H9 (cell line): ENCODE measurements at regions not wholly inside any gene's neighbourhood (a gene's known extent, or its start where the extent isn't known, plus 50 kb on each side); places are given as distances from the start of the nearest gene placed in this dataset.
"Not testable (repeated sequence)": the region's sequence is repeated elsewhere in the genome, so short reads cannot be mapped to it uniquely, and the experiment has no call there.

Experiments
- DNase-seq: peaks from one replicate; pipeline ENCODE4 v3.0.0-alpha.2; 2017
- H2AFZ ChIP-seq: one replicate; pipeline ENCODE4 v1.6.1; 2013; ENCODE audit warnings: mild to moderate bottlenecking, low read length, control low read depth, moderate library complexity
- H2AK5ac ChIP-seq: 2 replicates; pipeline ENCODE4 v1.6.1; 2013; ENCODE audit warnings: low read length, control low read depth, mixed read lengths; ENCODE audit not compliant: insufficient read length
- H2BK120ac ChIP-seq: one replicate; pipeline ENCODE4 v1.6.1; 2013; ENCODE audit warnings: low read depth, mild to moderate bottlenecking, low read length, control low read depth, inconsistent platforms; ENCODE audit not compliant: poor library complexity, severe bottlenecking
- H2BK12ac ChIP-seq: 2 replicates; pipeline ENCODE4 v1.6.1; 2013; ENCODE audit warnings: low read length, control low read depth, mixed read lengths, low read depth; ENCODE audit not compliant: insufficient read length
- H2BK15ac ChIP-seq: 2 replicates; pipeline ENCODE4 v1.6.1; 2013; ENCODE audit warnings: low read depth, low read length, control low read depth
- H2BK20ac ChIP-seq: one replicate; pipeline ENCODE4 v1.6.1; 2013; ENCODE audit warnings: low read depth, mild to moderate bottlenecking, low read length, control low read depth, inconsistent platforms; ENCODE audit not compliant: poor library complexity, severe bottlenecking
- H2BK5ac ChIP-seq: 2 replicates; pipeline ENCODE4 v1.6.1; 2013; ENCODE audit warnings: low read length, control low read depth, mixed read lengths; ENCODE audit not compliant: insufficient read length
- H3K14ac ChIP-seq: 2 replicates; pipeline ENCODE4 v1.6.1; 2013; ENCODE audit warnings: low read length, control low read depth; ENCODE audit not compliant: insufficient read depth
- H3K18ac ChIP-seq: 2 replicates; pipeline ENCODE4 v1.6.1; 2013; ENCODE audit warnings: low read depth, mild to moderate bottlenecking, mixed read lengths, low read length, control low read depth; ENCODE audit not compliant: insufficient read length
- H3K23ac ChIP-seq: 2 replicates; pipeline ENCODE4 v1.6.1; 2013; ENCODE audit warnings: low read length, control low read depth, mixed read lengths, low read depth; ENCODE audit not compliant: insufficient read length
- H3K23me2 ChIP-seq: 2 replicates; pipeline ENCODE4 v1.6.1; 2013; ENCODE audit warnings: low read depth, mild to moderate bottlenecking, mixed read lengths, low read length, control low read depth; ENCODE audit not compliant: insufficient read length, poor library complexity, severe bottlenecking
- H3K27ac ChIP-seq: 2 replicates; pipeline ENCODE4 v1.5.1; 2013; ENCODE audit warnings: low read length, control low read depth, mixed read lengths, low read depth; ENCODE audit not compliant: insufficient read length
- H3K27me3 ChIP-seq: 2 replicates; pipeline ENCODE4 v1.6.1; 2013; ENCODE audit warnings: low read length, control low read depth, inconsistent platforms; ENCODE audit not compliant: insufficient read depth
- H3K4ac ChIP-seq: 2 replicates; pipeline ENCODE4 v1.6.1; 2013; ENCODE audit warnings: low read depth, mild to moderate bottlenecking, control low read depth, inconsistent platforms, low read length, moderate library complexity
- H3K4me1 ChIP-seq: 2 replicates; pipeline ENCODE4 v1.6.1; 2013; ENCODE audit warnings: low read length, control low read depth, inconsistent platforms; ENCODE audit not compliant: insufficient read depth
- H3K4me2 ChIP-seq: 2 replicates; pipeline ENCODE4 v1.6.1; 2013; ENCODE audit warnings: low read length, control low read depth, mixed read lengths; ENCODE audit not compliant: insufficient read length, insufficient read depth
- H3K56ac ChIP-seq: 2 replicates; pipeline ENCODE4 v1.6.1; 2013; ENCODE audit warnings: low read depth, mild to moderate bottlenecking, mixed read lengths, low read length, control low read depth; ENCODE audit not compliant: insufficient read length
- H3K79me1 ChIP-seq: 2 replicates; pipeline ENCODE4 v1.6.1; 2013; ENCODE audit warnings: low read depth, mild to moderate bottlenecking, moderate library complexity, low read length, control low read depth, inconsistent platforms; ENCODE audit not compliant: insufficient read depth, poor library complexity, severe bottlenecking
- H3K79me2 ChIP-seq: 2 replicates; pipeline ENCODE4 v1.6.1; 2013; ENCODE audit warnings: low read length, control low read depth, inconsistent platforms; ENCODE audit not compliant: insufficient read depth
- H3K9ac ChIP-seq: 2 replicates; pipeline ENCODE4 v1.6.1; 2013; ENCODE audit warnings: low read length, control low read depth, mixed read lengths; ENCODE audit not compliant: insufficient read length; ENCODE audit errors: extremely low read depth
- H3K9me3 ChIP-seq: one replicate; pipeline ENCODE4 v1.6.1; 2013; ENCODE audit warnings: low read depth, low read length, inconsistent platforms; ENCODE audit not compliant: control insufficient read depth
- H3T11ph ChIP-seq: one replicate; pipeline ENCODE4 v1.6.1; 2013; ENCODE audit warnings: mild to moderate bottlenecking, low read length, control low read depth, inconsistent platforms
- H4K20me1 ChIP-seq: one replicate; pipeline ENCODE4 v1.6.1; 2013; ENCODE audit not compliant: control insufficient read depth, insufficient read length, insufficient read depth
- H4K5ac ChIP-seq: 2 replicates; pipeline ENCODE4 v1.6.1; 2013; ENCODE audit warnings: low read depth, mild to moderate bottlenecking, mixed read lengths, low read length, control low read depth; ENCODE audit not compliant: insufficient read length
- H4K8ac ChIP-seq: replicated peaks from 2 replicates; pipeline ENCODE4 v1.6.1; 2013; ENCODE audit warnings: low read length, control low read depth, mixed read lengths, low read depth; ENCODE audit not compliant: insufficient read length
- H4K91ac ChIP-seq: 2 replicates; pipeline ENCODE4 v1.6.1; 2013; ENCODE audit warnings: low read depth, mild to moderate bottlenecking, moderate library complexity, mixed read lengths, low read length, control low read depth; ENCODE audit not compliant: insufficient read length
- H3K27ac Mint-ChIP-seq, 3 experiments: 2 replicates in 2 of 3; 3 replicates in 1 of 3; pipeline ENCODE4 v1.8.0; 2020 to 2021; ENCODE audit warnings: mixed read lengths in 3 of 3, mild to moderate bottlenecking in 1 of 3, moderate library complexity in 1 of 3
- H3K27me3 Mint-ChIP-seq: 2 replicates; pipeline ENCODE4 v1.8.0; 2021; ENCODE audit warnings: low read depth, mild to moderate bottlenecking, moderate library complexity, mixed read lengths
- H3K36me3 Mint-ChIP-seq, 3 experiments: 2 replicates in 2 of 3; 3 replicates in 1 of 3; pipeline ENCODE4 v1.8.0; 2020 to 2021; ENCODE audit warnings: low read depth in 3 of 3, mixed read lengths in 3 of 3; ENCODE audit not compliant: insufficient read depth in 1 of 3
- H3K4me1 Mint-ChIP-seq, 2 experiments: 2 replicates each; pipeline ENCODE4 v1.8.0; 2020; ENCODE audit warnings: mixed read lengths in 2 of 2
- H3K4me3 Mint-ChIP-seq, 2 experiments: 2 replicates in 1 of 2; 3 replicates in 1 of 2; pipeline ENCODE4 v1.8.0; 2020 to 2021; ENCODE audit warnings: mild to moderate bottlenecking in 2 of 2, mixed read lengths in 2 of 2, moderate library complexity in 1 of 2
- H3K9me3 Mint-ChIP-seq, 2 experiments: 2 replicates in 1 of 2; 3 replicates in 1 of 2; pipeline ENCODE4 v1.8.0; 2020; ENCODE audit warnings: mild to moderate bottlenecking in 2 of 2, mixed read lengths in 2 of 2, moderate library complexity in 1 of 2
- WGBS: extraction: QIAGEN DNeasy Blood & Tissue Kit; methylation state at CpG from one replicate; pipeline ENCODE4 v1.1.7; 2013; ENCODE audit warnings: missing lambda C conversion rate, low lambda C conversion rate, mixed read lengths; ENCODE audit not compliant: insufficient read length; ENCODE audit errors: extremely low coverage; 5-methylcytosine and 5-hydroxymethylcytosine counted together
- TF ChIP-seq, protein P1 (sequence below): fragments of 200-600 bp; sonication (generic); conservative IDR thresholded peaks from 3 replicates; pipeline ENCODE4 v1.8.0; 2021; ENCODE audit warnings: antibody characterized with exemption, mild to moderate bottlenecking

DNA sequence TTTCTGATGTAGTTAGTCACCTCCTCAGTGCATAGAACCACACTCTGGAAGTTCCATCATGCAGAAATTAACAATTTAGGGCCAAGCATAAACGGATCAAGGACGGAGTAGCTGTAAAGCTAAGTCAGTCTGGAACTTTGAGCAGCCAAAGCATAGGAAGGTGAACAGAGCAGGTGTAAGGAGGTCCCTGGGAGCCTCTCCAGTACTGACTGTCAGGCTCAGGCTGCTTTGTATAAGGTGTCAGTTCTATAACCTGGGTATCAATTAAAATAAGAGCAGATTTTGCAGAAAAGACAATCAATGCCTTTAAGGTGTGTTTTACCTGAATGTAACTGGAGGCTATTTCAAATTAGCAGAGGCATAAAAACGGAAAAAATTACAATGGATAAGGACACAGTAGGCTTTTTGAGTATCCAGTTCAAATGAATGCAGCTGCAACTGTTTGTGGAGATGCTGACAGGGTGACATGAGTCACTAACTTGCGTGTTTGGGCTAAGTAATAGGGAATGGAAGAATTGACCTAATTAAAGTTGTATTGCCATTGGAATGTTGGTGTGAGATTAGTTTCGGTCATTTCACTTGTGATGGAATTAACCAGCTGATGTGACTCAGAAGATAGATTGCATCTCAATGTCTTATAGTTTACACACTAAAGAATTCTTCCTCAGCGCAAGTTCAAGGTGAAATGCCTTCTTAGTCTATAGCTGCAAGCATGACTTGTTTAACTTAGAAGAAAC is 417.9 kb upstream of the CNTNAP2 start:
- H3K9me3 Mint-ChIP-seq: no peaks in the 10 kb centered on the region; a peak in 1 of 5 replicates
- Histone ChIP-seq H2AFZ (no peak overlapping the region), H3K23ac (no peak overlapping the region), H4K8ac (no peak overlapping the region), H4K20me1 (no peaks in the 10 kb centered on the region), H3K23me2 (no peaks in the 10 kb centered on the region), H3K56ac (no peak overlapping the region), H4K5ac (no peak overlapping the region), H2AK5ac (no peak overlapping the region), H2BK120ac (no peak overlapping the region), H3K9me3 (no peaks in the 10 kb centered on the region), H3K4me1 (no peaks in the 10 kb centered on the region), H3K4me2 (no peak overlapping the region), H2BK20ac (no peak overlapping the region), H3K27me3 (no peaks in the 10 kb centered on the region), H3T11ph (no peak overlapping the region), H3K4ac (no peak overlapping the region), H3K27ac (no peak overlapping the region), H3K79me2 (no peaks in the 10 kb centered on the region), H4K91ac (no peak overlapping the region), H3K18ac (no peak overlapping the region), H2BK12ac (no peak overlapping the region), H3K79me1 (no peaks in the 10 kb centered on the region), H2BK15ac (no peak overlapping the region), H3K9ac (no peak overlapping the region), H3K14ac (no peak overlapping the region), H2BK5ac (no peak overlapping the region)
- H3K27ac Mint-ChIP-seq: no peak overlapping the region
- no peaks in the 10 kb centered on the region for H3K27me3 Mint-ChIP-seq
- DNase-seq: no peak
- TF ChIP-seq, protein P1, sequence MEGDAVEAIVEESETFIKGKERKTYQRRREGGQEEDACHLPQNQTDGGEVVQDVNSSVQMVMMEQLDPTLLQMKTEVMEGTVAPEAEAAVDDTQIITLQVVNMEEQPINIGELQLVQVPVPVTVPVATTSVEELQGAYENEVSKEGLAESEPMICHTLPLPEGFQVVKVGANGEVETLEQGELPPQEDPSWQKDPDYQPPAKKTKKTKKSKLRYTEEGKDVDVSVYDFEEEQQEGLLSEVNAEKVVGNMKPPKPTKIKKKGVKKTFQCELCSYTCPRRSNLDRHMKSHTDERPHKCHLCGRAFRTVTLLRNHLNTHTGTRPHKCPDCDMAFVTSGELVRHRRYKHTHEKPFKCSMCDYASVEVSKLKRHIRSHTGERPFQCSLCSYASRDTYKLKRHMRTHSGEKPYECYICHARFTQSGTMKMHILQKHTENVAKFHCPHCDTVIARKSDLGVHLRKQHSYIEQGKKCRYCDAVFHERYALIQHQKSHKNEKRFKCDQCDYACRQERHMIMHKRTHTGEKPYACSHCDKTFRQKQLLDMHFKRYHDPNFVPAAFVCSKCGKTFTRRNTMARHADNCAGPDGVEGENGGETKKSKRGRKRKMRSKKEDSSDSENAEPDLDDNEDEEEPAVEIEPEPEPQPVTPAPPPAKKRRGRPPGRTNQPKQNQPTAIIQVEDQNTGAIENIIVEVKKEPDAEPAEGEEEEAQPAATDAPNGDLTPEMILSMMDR: no peak
- no peak overlapping the region for H3K4me3 Mint-ChIP-seq
- WGBS: no CpG with 5 or more reads among the region's 6 CpGs
- no peaks in the 10 kb centered on the region for H3K36me3 Mint-ChIP-seq
- no peaks in the 10 kb centered on the region; a peak in 1 of 4 replicates for H3K4me1 Mint-ChIP-seq

DNA sequence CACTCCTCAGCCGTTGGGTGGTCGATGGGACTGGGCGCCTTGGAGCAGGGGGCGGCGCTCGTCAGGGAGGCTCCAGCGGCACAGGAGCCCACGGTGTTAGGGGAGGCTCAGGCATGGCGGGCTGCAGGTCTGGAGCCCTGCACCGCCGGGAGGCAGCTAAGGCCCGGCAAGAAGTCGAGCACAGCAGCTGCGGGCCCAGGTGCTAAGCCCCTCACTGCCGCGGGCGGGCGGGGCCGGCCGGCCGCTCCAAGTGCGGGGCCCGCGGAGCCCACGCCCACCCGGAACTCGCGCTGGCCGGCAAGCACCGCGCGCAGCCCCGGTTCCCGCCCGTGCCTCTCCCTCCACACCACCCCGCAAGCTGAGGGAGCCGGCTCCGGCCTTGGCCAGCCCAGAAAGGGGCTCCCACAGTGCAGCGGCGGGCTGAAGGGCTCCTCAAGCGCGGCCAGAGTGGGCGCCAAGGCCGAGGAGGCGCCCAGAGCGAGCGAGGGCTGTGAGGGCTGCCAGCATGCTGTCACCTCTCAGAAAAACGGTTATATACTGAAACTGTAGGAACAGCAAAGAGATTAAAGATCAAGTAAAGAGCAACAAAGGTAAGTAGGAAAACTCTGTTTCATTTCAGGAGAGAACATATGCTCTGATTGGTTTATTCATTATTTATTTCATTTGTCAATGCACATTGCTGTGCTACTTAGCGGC is 419.0 kb upstream of the CNTNAP2 start:
- H2BK12ac ChIP-seq, H3K14ac ChIP-seq, H2AFZ ChIP-seq, H3K27me3 ChIP-seq, H3K4me3 Mint-ChIP-seq, H3K23ac ChIP-seq, DNase-seq, H2BK5ac ChIP-seq, H3K27ac ChIP-seq, H3K27me3 Mint-ChIP-seq, H3K4ac ChIP-seq, H3K79me2 ChIP-seq, H4K8ac ChIP-seq, H3K4me2 ChIP-seq, H3T11ph ChIP-seq, H2BK20ac ChIP-seq, H4K20me1 ChIP-seq, H3K9me3 ChIP-seq, H4K91ac ChIP-seq, H3K36me3 Mint-ChIP-seq, H3K79me1 ChIP-seq, H3K18ac ChIP-seq, H3K9me3 Mint-ChIP-seq, H3K23me2 ChIP-seq, H3K9ac ChIP-seq, H4K5ac ChIP-seq, H2BK15ac ChIP-seq, H3K4me1 Mint-ChIP-seq, H3K56ac ChIP-seq, H2BK120ac ChIP-seq, H3K27ac Mint-ChIP-seq, H3K4me1 ChIP-seq, H2AK5ac ChIP-seq: not testable (repeated sequence)
- no CpG with 5 or more reads among the region's 49 CpGs for WGBS
